Psoas muscle (tissue), 7 donors: ENCODE measurements at regions not wholly inside any gene's neighbourhood (a gene's known extent, or its start where the extent isn't known, plus 50 kb on each side); places are given as distances from the start of the nearest gene placed in this dataset.

Experiments used
- ATAC-seq, 4 donors: fragments of 200-7000 bp; cut with Tn5 transposase; one replicate each; pipeline ENCODE4 v1.9.1; 2020; ENCODE audit warnings: moderate library complexity in 3 of 4, mild to moderate bottlenecking in 2 of 4
- DNase-seq, 2 donors: peaks; one replicate each; pipeline ENCODE4 v3.0.0-alpha.2; 2020
- H3K27ac ChIP-seq: fragments of 200-600 bp; one replicate; pipeline ENCODE4 v1.8.0; 2022
- H3K27me3 ChIP-seq, 3 donors: fragments of 200-600 bp in 1 of 3; one replicate each; pipeline versions ENCODE4 v1.6.1 to v1.8.0; 2013 to 2022; ENCODE audit warnings: low read length in 2 of 3, mild to moderate bottlenecking in 2 of 3, moderate library complexity in 1 of 3; ENCODE audit not compliant: insufficient read depth in 3 of 3
- H3K36me3 ChIP-seq, 2 donors: fragments of 200-600 bp in 1 of 2; one replicate each; pipeline versions ENCODE4 v1.6.1 to v1.8.0; 2013 to 2022; ENCODE audit warnings: low read depth in 1 of 2, mild to moderate bottlenecking in 1 of 2, moderate library complexity in 1 of 2; ENCODE audit not compliant: insufficient read depth in 1 of 2
- H3K4me1 ChIP-seq: fragments of 200-600 bp; one replicate; pipeline ENCODE4 v1.8.0; 2022
- H3K4me3 ChIP-seq: fragments of 200-600 bp; one replicate; pipeline ENCODE4 v1.8.0; 2022; ENCODE audit warnings: mild to moderate bottlenecking
- H3K9me3 ChIP-seq: fragments of 200-600 bp; one replicate; pipeline ENCODE4 v1.8.0; 2022
- CTCF ChIP-seq: fragments of 200-600 bp; IDR thresholded peaks from one replicate; pipeline ENCODE4 v1.8.0; 2022; ENCODE audit warnings: antibody characterized with exemption
- WGBS, 3 donors: extraction: QIAGEN DNeasy Blood & Tissue Kit; methylation state at CpG; one replicate each; pipeline versions ENCODE4 v1.1.6 to v1.1.7; 2013; 5-methylcytosine and 5-hydroxymethylcytosine counted together
- intact Hi-C, 2 donors: fragments of 100-400 bp; cut with DNase I; formaldehyde crosslinking; loops; one replicate each; pipeline versions ENCODE4 v1.11.0 to v1.14.2; 2022
- donor health status: healthy with polysubstance abuse.
- donor health status: DM: no; HTN: no; CAD: no; lungs with moderate emphysema.
- donor health status: Bipolar disorder and iron deficiency.
- donor health status: healthy.
- donor health status: DM: yes; HTN: yes; CAD: no.
- donor health status: DM: no; HTN: no; CAD: no.
- donor health status: DM: yes; HTN: yes; CAD: no.

DNA sequence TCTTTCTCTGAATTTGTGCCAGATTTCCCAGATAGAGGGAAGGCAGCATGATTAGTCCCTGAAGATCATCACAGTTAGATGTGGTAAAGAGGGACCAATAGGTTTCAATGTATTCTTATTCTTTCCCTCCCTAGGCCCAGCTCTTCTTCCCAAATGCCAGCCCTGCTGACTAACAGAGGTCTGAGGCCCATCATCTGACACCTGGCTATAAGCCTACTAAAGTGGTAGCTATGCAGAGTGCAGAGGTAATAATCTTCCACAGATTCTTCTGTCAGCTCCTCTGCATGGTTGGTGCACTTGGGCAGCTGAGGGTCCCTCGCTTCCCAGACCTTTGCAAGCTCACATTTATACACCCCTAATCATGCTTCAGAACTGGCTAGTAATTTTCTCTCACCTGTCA is 63.7 kb upstream of the PZP start:
- no peak overlapping the region for H3K27ac ChIP-seq
- H3K4me3 ChIP-seq = no peak overlapping the region
- peaks cover 0 to 4% (median 0%) of the 10 kb centered on the region in 3 donors for H3K27me3 ChIP-seq
- 77 to 85% (median 83%) methylated on average over 1 of the region's 1 CpG for WGBS, 3 donors
- no peaks in the 10 kb centered on the region for H3K36me3 ChIP-seq
- ATAC-seq (no peak), DNase-seq (no peak)
- intact Hi-C loops = no loop called here
- TF ChIP-seq CTCF = no peak
- no peaks in the 10 kb centered on the region for H3K4me1 ChIP-seq
- H3K9me3 ChIP-seq = no peaks in the 10 kb centered on the region

- Histone ChIP-seq H3K4me1 (no peaks in the 10 kb centered on the region), H3K27ac (no peak overlapping the region), H3K36me3 (no peaks in the 10 kb centered on the region), H3K9me3 (no peaks in the 10 kb centered on the region), H3K4me3 (no peak overlapping the region), H3K27me3 (no peaks in the 10 kb centered on the region)
- no peak for DNase-seq
- TF ChIP-seq CTCF = no peak
- no peak for ATAC-seq
- WGBS, 3 donors = 28 to 58% (median 49%) methylated on average over 1 of the region's 1 CpG
- intact Hi-C loops = no loop called here
Observed at GRCh38 chr12:9264546-9264945, 56.4 kb upstream of the PZP start.

DNA sequence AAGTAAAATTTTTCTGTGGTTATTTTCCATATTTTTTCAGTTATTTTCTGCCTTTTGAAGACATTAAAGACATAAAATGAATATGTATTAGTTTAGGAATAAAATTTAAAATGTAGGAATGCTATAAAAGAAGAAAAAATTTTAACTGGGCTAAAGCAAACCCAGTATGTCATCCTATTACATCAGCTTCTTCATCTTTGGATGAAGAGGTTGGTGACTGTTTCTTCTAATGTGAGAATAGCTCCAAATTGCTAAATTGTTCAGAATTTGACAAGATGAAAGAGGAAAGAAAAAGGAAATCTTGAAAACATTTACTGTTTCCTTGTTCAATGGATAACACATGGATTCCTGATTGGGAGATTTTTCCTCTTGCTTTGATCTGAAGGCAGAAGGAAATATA is 52.7 kb upstream of the PZP start:
- intact Hi-C loops = no loop called here
- Histone ChIP-seq H3K27ac (no peak overlapping the region), H3K9me3 (no peaks in the 10 kb centered on the region), H3K4me1 (no peaks in the 10 kb centered on the region), H3K4me3 (no peak overlapping the region), H3K27me3 (peaks cover 0 to 2% (median 0%) of the 10 kb centered on the region in 3 donors), H3K36me3 (no peaks in the 10 kb centered on the region)
- DNase-seq = no peak
- ATAC-seq = no peak
- no peak for TF ChIP-seq CTCF

DNA sequence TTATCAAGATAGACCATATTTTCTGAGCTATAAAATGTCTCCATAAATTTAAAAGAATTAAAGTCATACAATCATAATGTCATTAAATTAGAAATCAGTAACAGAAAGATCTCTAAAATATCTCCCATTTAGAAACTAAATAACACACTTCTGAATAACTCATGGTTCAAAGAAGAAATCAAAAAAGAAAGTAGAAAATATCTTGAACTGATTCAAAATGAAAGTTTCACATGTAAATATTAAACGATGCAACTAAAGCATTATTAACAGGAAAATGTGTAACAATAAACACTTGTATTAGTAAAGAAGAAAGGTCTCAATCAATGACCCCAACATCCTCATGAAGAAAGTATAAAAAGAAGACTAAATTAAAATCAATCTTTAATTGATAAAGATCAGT is 50.5 kb upstream of the PZP start:
- Histone ChIP-seq H3K9me3 (no peaks in the 10 kb centered on the region), H3K27me3 (peaks cover 0 to 2% (median 0%) of the 10 kb centered on the region in 3 donors), H3K27ac (no peak overlapping the region), H3K4me1 (no peaks in the 10 kb centered on the region), H3K36me3 (no peaks in the 10 kb centered on the region), H3K4me3 (no peak overlapping the region)
- ATAC-seq = no peak
- no peak for DNase-seq
- intact Hi-C loops = no loop called here
- no peak for TF ChIP-seq CTCF
- 74 to 91% (median 87%) methylated on average over 1 of the region's 1 CpG for WGBS, 3 donors
